SK-N-SH (cell line): ENCODE measurements at regions not wholly inside any gene's neighbourhood (a gene's known extent, or its start where the extent isn't known, plus 50 kb on each side); places are given as distances from the start of the nearest gene placed in this dataset.

Source experiments
- EP300 ChIP-seq, 2 experiments: IDR thresholded peaks; 2 replicates each; pipeline versions ENCODE4 v1.4.0 to v1.6.1; 2012; ENCODE audit warnings: borderline replicate concordance in 1 of 2, low read depth in 1 of 2, low read length in 1 of 2
- GABPA ChIP-seq: IDR thresholded peaks from 2 replicates; pipeline ENCODE4 v1.4.0; 2012; ENCODE audit warnings: low read depth, mild to moderate bottlenecking
- MXI1 ChIP-seq: IDR thresholded peaks from 2 replicates; pipeline ENCODE4 v1.6.1; 2012; ENCODE audit warnings: mild to moderate bottlenecking, low read depth, low read length, improper control_type of control experiment
- NFIC ChIP-seq: IDR thresholded peaks from 2 replicates; pipeline ENCODE4 v1.4.0; 2012; ENCODE audit warnings: borderline replicate concordance
- POLR2AphosphoS5 ChIP-seq: IDR thresholded peaks from 2 replicates; pipeline ENCODE4 v1.6.1; 2012; ENCODE audit warnings: low read depth, low read length
- RAD21 ChIP-seq: IDR thresholded peaks from 2 replicates; pipeline ENCODE4 v1.6.1; 2012; ENCODE audit warnings: mild to moderate bottlenecking, low read length
- TCF12 ChIP-seq: IDR thresholded peaks from 2 replicates; pipeline ENCODE4 v1.4.0; 2012
- TEAD4 ChIP-seq: IDR thresholded peaks from 2 replicates; pipeline ENCODE4 v1.4.0; 2012; ENCODE audit warnings: mild to moderate bottlenecking, borderline replicate concordance; ENCODE audit not compliant: insufficient read depth
- YY1 ChIP-seq: IDR thresholded peaks from 2 replicates; pipeline ENCODE4 v1.4.0; 2012; ENCODE audit warnings: low read depth, mild to moderate bottlenecking
- TF ChIP-seq, protein P1 (sequence below): IDR thresholded peaks from 2 replicates; pipeline ENCODE4 v1.4.0; 2012; ENCODE audit warnings: low read depth
- TF ChIP-seq, protein P2 (sequence below): fragments of 200-600 bp; sonication (generic); IDR thresholded peaks from 2 replicates; pipeline ENCODE4 v1.6.1; 2017; ENCODE audit warnings: antibody characterized with exemption, mild to moderate bottlenecking, moderate library complexity

GRCh38 chr1:184806296-184806721, 51.7 kb upstream of the EDEM3 start:
- TF ChIP-seq, protein P1, sequence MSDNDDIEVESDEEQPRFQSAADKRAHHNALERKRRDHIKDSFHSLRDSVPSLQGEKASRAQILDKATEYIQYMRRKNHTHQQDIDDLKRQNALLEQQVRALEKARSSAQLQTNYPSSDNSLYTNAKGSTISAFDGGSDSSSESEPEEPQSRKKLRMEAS = no peak
- TF ChIP-seq, protein P2, sequence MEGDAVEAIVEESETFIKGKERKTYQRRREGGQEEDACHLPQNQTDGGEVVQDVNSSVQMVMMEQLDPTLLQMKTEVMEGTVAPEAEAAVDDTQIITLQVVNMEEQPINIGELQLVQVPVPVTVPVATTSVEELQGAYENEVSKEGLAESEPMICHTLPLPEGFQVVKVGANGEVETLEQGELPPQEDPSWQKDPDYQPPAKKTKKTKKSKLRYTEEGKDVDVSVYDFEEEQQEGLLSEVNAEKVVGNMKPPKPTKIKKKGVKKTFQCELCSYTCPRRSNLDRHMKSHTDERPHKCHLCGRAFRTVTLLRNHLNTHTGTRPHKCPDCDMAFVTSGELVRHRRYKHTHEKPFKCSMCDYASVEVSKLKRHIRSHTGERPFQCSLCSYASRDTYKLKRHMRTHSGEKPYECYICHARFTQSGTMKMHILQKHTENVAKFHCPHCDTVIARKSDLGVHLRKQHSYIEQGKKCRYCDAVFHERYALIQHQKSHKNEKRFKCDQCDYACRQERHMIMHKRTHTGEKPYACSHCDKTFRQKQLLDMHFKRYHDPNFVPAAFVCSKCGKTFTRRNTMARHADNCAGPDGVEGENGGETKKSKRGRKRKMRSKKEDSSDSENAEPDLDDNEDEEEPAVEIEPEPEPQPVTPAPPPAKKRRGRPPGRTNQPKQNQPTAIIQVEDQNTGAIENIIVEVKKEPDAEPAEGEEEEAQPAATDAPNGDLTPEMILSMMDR = no peak
- TF ChIP-seq POLR2AphosphoS5 (no peak), TEAD4 (no peak), NFIC (no peak), EP300 (IDR thresholded peaks at IDR 0.05; ENCODE audit: borderline replicate concordance in 1 of 2, low read depth in 1 of 2, low read length in 1 of 2) (no peak), MXI1 (no peak), GABPA (no peak), YY1 (no peak), RAD21 (no peak), TCF12 (no peak)
